ENCODE measurements at regions not wholly inside any gene's neighbourhood (a gene's known extent, or its start where the extent isn't known, plus 50 kb on each side); places are given as distances from the start of the nearest gene placed in this dataset.

DNA sequence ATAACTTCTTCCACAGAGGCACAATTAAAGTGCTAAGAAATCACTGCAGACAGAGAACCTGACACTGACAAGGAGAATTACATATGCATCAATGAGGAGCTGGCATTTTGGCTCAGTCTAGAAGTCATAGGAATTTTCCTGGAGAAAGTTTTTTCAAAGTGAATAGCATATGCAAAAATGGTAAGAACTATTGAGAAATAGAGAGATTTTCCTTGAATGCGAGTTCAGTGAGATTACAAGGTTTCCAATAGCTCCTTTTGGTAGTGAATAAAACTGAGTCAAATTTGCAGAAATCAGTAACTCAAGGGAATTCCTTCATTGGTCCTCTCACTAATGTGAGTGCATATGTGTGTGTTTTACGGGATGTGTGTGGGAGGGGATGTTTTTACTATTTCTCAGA is 557.5 kb downstream of the PPARGC1A start:
- no peak for TF ChIP-seq POLR2AphosphoS5 (IDR thresholded peaks at IDR 0.05)
- TF ChIP-seq, protein P1, sequence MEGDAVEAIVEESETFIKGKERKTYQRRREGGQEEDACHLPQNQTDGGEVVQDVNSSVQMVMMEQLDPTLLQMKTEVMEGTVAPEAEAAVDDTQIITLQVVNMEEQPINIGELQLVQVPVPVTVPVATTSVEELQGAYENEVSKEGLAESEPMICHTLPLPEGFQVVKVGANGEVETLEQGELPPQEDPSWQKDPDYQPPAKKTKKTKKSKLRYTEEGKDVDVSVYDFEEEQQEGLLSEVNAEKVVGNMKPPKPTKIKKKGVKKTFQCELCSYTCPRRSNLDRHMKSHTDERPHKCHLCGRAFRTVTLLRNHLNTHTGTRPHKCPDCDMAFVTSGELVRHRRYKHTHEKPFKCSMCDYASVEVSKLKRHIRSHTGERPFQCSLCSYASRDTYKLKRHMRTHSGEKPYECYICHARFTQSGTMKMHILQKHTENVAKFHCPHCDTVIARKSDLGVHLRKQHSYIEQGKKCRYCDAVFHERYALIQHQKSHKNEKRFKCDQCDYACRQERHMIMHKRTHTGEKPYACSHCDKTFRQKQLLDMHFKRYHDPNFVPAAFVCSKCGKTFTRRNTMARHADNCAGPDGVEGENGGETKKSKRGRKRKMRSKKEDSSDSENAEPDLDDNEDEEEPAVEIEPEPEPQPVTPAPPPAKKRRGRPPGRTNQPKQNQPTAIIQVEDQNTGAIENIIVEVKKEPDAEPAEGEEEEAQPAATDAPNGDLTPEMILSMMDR (IDR thresholded peaks at IDR 0.05) = no peak

Measured in transverse colon (tissue), 4 donors.